GM12878 (cell line): ENCODE measurements at regions not wholly inside any gene's neighbourhood (a gene's known extent, or its start where the extent isn't known, plus 50 kb on each side); places are given as distances from the start of the nearest gene placed in this dataset.

ENCODE experiments used
- ATAC-seq: fragments of 200-7000 bp; cut with Tn5 transposase; 3 replicates; pipeline ENCODE4 v1.9.1; 2020; ENCODE audit warnings: mild to moderate bottlenecking, moderate library complexity
- BruUV-seq: library from RNA; stranded (reverse); fragments of 400-500 nt; replicated peaks from 2 replicates; lab custom pipeline; 2021; lab: Mats Ljungman, UMichigan
- CTCF ChIA-PET: fragments of 300-600 bp; sonication (Branson Sonifier 250); formaldehyde crosslinking; extraction: SDS; loops from one replicate; lab custom pipeline; 2021; ENCODE audit warnings: inconsistent platforms; lab: Yijun Ruan, JAX
- POLR2A ChIA-PET: fragments of 350-600 bp; formaldehyde crosslinking; extraction: SDS; loops from one replicate; lab custom pipeline; 2021; ENCODE audit warnings: inconsistent platforms; lab: Charles Lee
- RAD21 ChIA-PET: fragments of 300-600 bp; sonication (Branson Sonifier 250); formaldehyde crosslinking; loops from one replicate; lab custom pipeline; 2023; ENCODE audit warnings: antibody characterized with exemption; ENCODE audit not compliant: unreplicated experiment; lab: Charles Lee
- SMC1A ChIA-PET: fragments of 300-600 bp; sonication (Branson Sonifier 250); formaldehyde crosslinking; loops from one replicate; lab custom pipeline; 2023; ENCODE audit not compliant: unreplicated experiment, uncharacterized antibody; lab: Charles Lee
- DNase-seq: peaks from one replicate; pipeline ENCODE4 v3.0.0-alpha.2; 2011; ENCODE audit warnings: low read depth, low spot score
- FAIRE-seq: peaks from 3 replicates; lab custom pipeline; 2011; peaks lifted over from hg19 to GRCh38; lab: Jason Lieb, UNC
- H2AFZ ChIP-seq: 2 replicates; pipeline ENCODE4 v1.6.0; 2011; ENCODE audit warnings: low read depth, low read length, control low read depth; ENCODE audit not compliant: control insufficient read depth
- H3K27ac ChIP-seq: 2 replicates; pipeline ENCODE4 v1.5.1; 2011; ENCODE audit warnings: control low read depth; ENCODE audit not compliant: control insufficient read depth, insufficient read depth
- H3K27me3 ChIP-seq, 2 experiments: replicated peaks in 1 of 2; 2 replicates each; pipeline versions ENCODE4 v1.6.0 to v1.6.1; 2011; ENCODE audit warnings: low read length in 1 of 2; ENCODE audit not compliant: control insufficient read depth in 2 of 2, insufficient read depth in 2 of 2
- H3K36me3 ChIP-seq, 2 experiments: 2 replicates each; pipeline ENCODE4 v1.5.1; 2011; ENCODE audit warnings: low read length in 1 of 2; ENCODE audit not compliant: control insufficient read depth in 2 of 2, insufficient read depth in 2 of 2
- H3K4me1 ChIP-seq: 2 replicates; pipeline ENCODE4 v1.6.1; 2011; ENCODE audit warnings: mild to moderate bottlenecking, low read length, moderate library complexity, mixed read lengths; ENCODE audit not compliant: control insufficient read depth, insufficient read depth
- H3K4me2 ChIP-seq: 2 replicates; pipeline ENCODE4 v1.6.0; 2011; ENCODE audit warnings: control low read depth; ENCODE audit not compliant: control insufficient read depth, insufficient read depth
- H3K4me3 ChIP-seq: fragments of 200-600 bp; sonication (generic); 2 replicates; pipeline ENCODE4 v1.5.1; 2016
- H3K79me2 ChIP-seq: 2 replicates; pipeline ENCODE4 v1.6.0; 2011; ENCODE audit warnings: low read length; ENCODE audit not compliant: control insufficient read depth, insufficient read depth
- H3K9ac ChIP-seq: 2 replicates; pipeline ENCODE4 v1.8.0; 2011; ENCODE audit warnings: low read length, control low read depth, mixed read lengths; ENCODE audit not compliant: control insufficient read depth, insufficient read depth
- H3K9me3 ChIP-seq: replicated peaks from 3 replicates; pipeline ENCODE4 v1.5.1; 2011; ENCODE audit warnings: mild to moderate bottlenecking, low read length; ENCODE audit not compliant: control insufficient read depth, insufficient read depth
- H4K20me1 ChIP-seq: 2 replicates; pipeline ENCODE4 v1.6.0; 2011; ENCODE audit not compliant: control insufficient read depth, insufficient read depth
- BCL11A ChIP-seq: IDR thresholded peaks from 2 replicates; pipeline ENCODE4 v1.6.1; 2011; ENCODE audit warnings: low read depth, low read length
- CHD1 ChIP-seq: IDR thresholded peaks from 2 replicates; pipeline ENCODE4 v1.6.1; 2012; ENCODE audit warnings: low read depth, low read length, improper control_type of control experiment
- CREB1 ChIP-seq: IDR thresholded peaks from 2 replicates; pipeline ENCODE4 v1.6.1; 2012; ENCODE audit warnings: low read depth, mild to moderate bottlenecking, inconsistent platforms
- CREM ChIP-seq: IDR thresholded peaks from 2 replicates; pipeline ENCODE4 v1.6.1; 2014; ENCODE audit warnings: antibody characterized with exemption, low read depth
- EGR1 ChIP-seq, 2 experiments: IDR thresholded peaks; 1 replicate in 1 of 2; 2 replicates in 1 of 2; pipeline ENCODE4 v1.6.1; 2011 to 2012; ENCODE audit warnings: low read depth in 2 of 2, low read length in 2 of 2, borderline replicate concordance in 1 of 2, mild to moderate bottlenecking in 1 of 2, moderate library complexity in 1 of 2
- EP300 ChIP-seq, 2 experiments: fragments of 150-350 bp in 1 of 2; IDR thresholded peaks; 2 replicates each; pipeline ENCODE4 v1.6.1; 2011 to 2012; ENCODE audit warnings: low read depth in 2 of 2, low read length in 2 of 2, borderline replicate concordance in 1 of 2, improper control_type of control experiment in 1 of 2, inconsistent platforms in 1 of 2; ENCODE audit not compliant: control insufficient read depth in 1 of 2
- JUNB ChIP-seq: IDR thresholded peaks from 2 replicates; pipeline ENCODE4 v1.6.1; 2016; ENCODE audit warnings: antibody characterized with exemption, mild to moderate bottlenecking
- MYC ChIP-seq: IDR thresholded peaks from 2 replicates; pipeline ENCODE4 v1.6.1; 2011; ENCODE audit warnings: mild to moderate bottlenecking, low read length, moderate library complexity, inconsistent platforms; ENCODE audit not compliant: insufficient read depth, insufficient replicate concordance, insufficient read length, severe bottlenecking
- NFIC ChIP-seq: IDR thresholded peaks from 2 replicates; pipeline ENCODE4 v1.6.1; 2012; ENCODE audit warnings: low read depth, mild to moderate bottlenecking, inconsistent platforms, low read length, moderate library complexity
- RB1 ChIP-seq: fragments of 450-650 bp; formaldehyde crosslinking; IDR thresholded peaks from 2 replicates; pipeline ENCODE4 v1.6.1; 2017; ENCODE audit warnings: mild to moderate bottlenecking, borderline replicate concordance
- RELA ChIP-seq: fragments of 450-650 bp; IDR thresholded peaks from 2 replicates; pipeline ENCODE4 v1.8.0; 2014; ENCODE audit warnings: borderline replicate concordance; ENCODE audit not compliant: partially characterized antibody
- WGBS: methylation state at CpG from one replicate; pipeline ENCODE4 v1.1.6; 2016; ENCODE audit warnings: low lambda C conversion rate; ENCODE audit not compliant: insufficient replicate concordance, insufficient coverage; ENCODE audit errors: missing lambda C conversion rate; 5-methylcytosine and 5-hydroxymethylcytosine counted together
- in situ Hi-C: fragments of 300-500 bp; cut with MboI; formaldehyde crosslinking; loops from 9 replicates; pipeline ENCODE4 v1.14.3; 2018; ENCODE audit warnings: mixed read lengths
- intact Hi-C: fragments of 100-400 bp; cut with micrococcal nuclease; formaldehyde crosslinking; loops from one replicate; pipeline ENCODE4 v1.14.2; 2022; ENCODE audit not compliant: unreplicated experiment
- TF ChIP-seq, protein P1 (sequence below): IDR thresholded peaks from 2 replicates; pipeline ENCODE4 v1.6.1; 2011; ENCODE audit warnings: low read depth, low read length, improper control_type of control experiment, borderline replicate concordance
- TF ChIP-seq, protein P2 (sequence below): IDR thresholded peaks from 2 replicates; pipeline ENCODE4 v1.6.1; 2012; ENCODE audit warnings: low read depth, low read length, improper control_type of control experiment

DNA sequence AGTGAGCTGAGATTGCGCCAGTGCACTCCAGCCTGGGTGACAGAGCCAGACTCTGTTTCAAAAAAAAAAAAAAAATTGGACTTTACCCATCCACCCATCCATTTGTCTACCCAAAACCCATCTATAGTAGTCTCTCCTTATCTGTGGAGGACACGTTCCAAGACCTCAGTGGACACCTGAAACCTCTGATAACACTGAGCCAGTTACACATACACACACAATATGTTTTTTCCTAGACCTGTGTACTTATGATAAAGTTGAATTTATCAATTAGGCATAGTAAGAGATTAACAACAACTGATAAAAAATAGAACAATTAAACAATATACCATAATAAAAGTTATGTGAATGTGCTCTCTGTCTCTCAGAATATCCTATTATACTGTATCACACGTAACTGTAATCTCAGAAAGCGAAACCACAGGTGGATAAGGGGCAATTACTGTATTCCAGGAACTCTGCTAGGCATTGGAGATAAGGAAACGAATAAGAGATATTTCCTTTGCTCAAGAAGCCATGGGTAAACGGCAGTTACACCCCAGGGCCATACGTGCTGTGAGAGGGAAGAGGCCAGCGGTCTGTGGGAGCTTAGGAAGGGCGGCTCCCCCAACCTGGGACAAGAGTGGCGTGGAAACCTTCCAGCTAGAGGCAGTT is 84.2 kb upstream of the DISP3 start:
- ChIA-PET CTCF (interaction anchor here (0.7 kb wide), 1 partner anchor 383 kb away, joined by 3 read pairs; no protein-coding TSS in a partner anchor), RAD21 (no interaction called here), SMC1A (no interaction called here), POLR2A (no interaction called here)
- Histone ChIP-seq H3K9ac (no peak overlapping the region), H3K4me2 (no peak overlapping the region), H3K36me3 (no peaks in the 10 kb centered on the region), H3K4me3 (no peak overlapping the region), H2AFZ (no peak overlapping the region), H3K4me1 (no peaks in the 10 kb centered on the region), H3K27me3 (peaks cover 0 to 5% of the 10 kb centered on the region in 2 experiments; a peak in 2 of 4 replicates), H3K9me3 (no peaks in the 10 kb centered on the region), H4K20me1 (no peaks in the 10 kb centered on the region), H3K27ac (no peak overlapping the region), H3K79me2 (no peaks in the 10 kb centered on the region)
- in situ Hi-C loops = no loop called here
- intact Hi-C loops = no loop called here
- ATAC-seq (no peak), DNase-seq (no peak), FAIRE-seq (no peak)
- TF ChIP-seq, protein P1, sequence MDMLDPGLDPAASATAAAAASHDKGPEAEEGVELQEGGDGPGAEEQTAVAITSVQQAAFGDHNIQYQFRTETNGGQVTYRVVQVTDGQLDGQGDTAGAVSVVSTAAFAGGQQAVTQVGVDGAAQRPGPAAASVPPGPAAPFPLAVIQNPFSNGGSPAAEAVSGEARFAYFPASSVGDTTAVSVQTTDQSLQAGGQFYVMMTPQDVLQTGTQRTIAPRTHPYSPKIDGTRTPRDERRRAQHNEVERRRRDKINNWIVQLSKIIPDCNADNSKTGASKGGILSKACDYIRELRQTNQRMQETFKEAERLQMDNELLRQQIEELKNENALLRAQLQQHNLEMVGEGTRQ = no peak
- no peak for TF ChIP-seq EGR1 (IDR thresholded peaks at IDR 0.05; ENCODE audit: borderline replicate concordance in 1 of 2, low read depth in 2 of 2, low read length in 2 of 2)
- TF ChIP-seq RB1 = no peak
- TF ChIP-seq NFIC = no peak
- no peak for TF ChIP-seq RELA
- no peak for TF ChIP-seq BCL11A
- TF ChIP-seq MYC = no peak
- no peak for TF ChIP-seq CHD1
- no peak for TF ChIP-seq CREB1
- no peak for TF ChIP-seq JUNB
- TF ChIP-seq, protein P2, sequence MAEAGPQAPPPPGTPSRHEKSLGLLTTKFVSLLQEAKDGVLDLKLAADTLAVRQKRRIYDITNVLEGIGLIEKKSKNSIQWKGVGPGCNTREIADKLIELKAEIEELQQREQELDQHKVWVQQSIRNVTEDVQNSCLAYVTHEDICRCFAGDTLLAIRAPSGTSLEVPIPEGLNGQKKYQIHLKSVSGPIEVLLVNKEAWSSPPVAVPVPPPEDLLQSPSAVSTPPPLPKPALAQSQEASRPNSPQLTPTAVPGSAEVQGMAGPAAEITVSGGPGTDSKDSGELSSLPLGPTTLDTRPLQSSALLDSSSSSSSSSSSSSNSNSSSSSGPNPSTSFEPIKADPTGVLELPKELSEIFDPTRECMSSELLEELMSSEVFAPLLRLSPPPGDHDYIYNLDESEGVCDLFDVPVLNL = no peak
- TF ChIP-seq EP300 (IDR thresholded peaks at IDR 0.05; ENCODE audit: borderline replicate concordance in 1 of 2, control insufficient read depth in 1 of 2, low read depth in 2 of 2, low read length in 2 of 2) = no peak
- TF ChIP-seq CREM = no peak
- BruUV-seq = no TSS peak
- 17% methylated on average over 9 of the region's 10 CpGs for WGBS
